ENCODE measurements at regions not wholly inside any gene's neighbourhood (a gene's known extent, or its start where the extent isn't known, plus 50 kb on each side); places are given as distances from the start of the nearest gene placed in this dataset.
A peak's percentile ranks its signal among the peaks of the same experiment; 100 is the strongest.
"Not testable (repeated sequence)": the region's sequence is repeated elsewhere in the genome, so short reads cannot be mapped to it uniquely, and the experiment has no call there.

GRCh38 chr4:183044924-183045640 lies 54.0 kb upstream of the WWC2 start:
- DNase-seq (ENCODE audit: low read depth) = not testable (repeated sequence)

GRCh38 chr4:183038436-183038835 lies 60.6 kb upstream of the WWC2 start:
- DNase-seq (ENCODE audit: low read depth) = no peak

GRCh38 chr4:183035726-183036415 lies 63.2 kb upstream of the WWC2 start:
- no peak for DNase-seq (ENCODE audit: low read depth)

DNA sequence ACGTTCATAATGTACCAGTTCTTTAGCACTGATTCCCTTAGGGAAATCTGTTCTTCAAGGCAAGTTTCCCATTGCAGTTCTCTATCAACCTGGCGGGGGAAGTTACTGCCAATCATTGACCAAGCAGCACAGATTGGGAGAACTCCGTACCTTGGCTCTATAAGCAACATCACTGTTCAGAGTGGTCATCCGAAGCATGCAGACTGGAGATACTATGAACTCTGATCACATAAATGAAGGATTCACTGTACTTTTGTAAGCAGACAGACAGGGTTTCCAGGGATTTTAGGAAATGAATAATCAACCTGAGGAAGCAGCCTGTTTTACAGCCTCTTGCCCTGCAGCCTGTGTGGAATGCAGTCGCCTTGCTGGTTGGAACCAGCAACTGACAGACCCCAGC lies 63.8 kb upstream of the WWC2 start:
- no peak for DNase-seq (ENCODE audit: low read depth)

DNA sequence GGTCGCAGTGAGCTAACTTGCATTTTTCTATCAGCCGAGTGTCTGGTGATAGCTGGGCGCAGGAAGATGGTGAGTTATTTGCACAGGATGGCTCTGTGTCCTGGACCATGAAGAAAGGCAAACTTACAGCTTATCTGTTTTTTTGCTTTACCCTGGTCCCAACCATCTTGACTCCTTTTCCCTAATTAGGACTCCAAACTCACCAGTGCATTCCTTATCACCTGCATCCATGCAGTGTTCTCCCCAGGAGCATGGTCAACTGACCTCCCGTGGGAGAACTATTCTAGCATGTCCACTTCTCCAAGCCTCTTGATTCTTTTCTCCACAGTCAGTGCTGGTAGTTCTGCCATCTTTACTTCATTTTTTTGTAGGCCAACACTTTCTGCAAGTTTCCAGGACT lies 68.2 kb upstream of the WWC2 start:
- DNase-seq (ENCODE audit: low read depth) = no peak

GRCh38 chr4:183030309-183030708 lies 68.7 kb upstream of the WWC2 start:
- no peak for DNase-seq (ENCODE audit: low read depth)

DNA sequence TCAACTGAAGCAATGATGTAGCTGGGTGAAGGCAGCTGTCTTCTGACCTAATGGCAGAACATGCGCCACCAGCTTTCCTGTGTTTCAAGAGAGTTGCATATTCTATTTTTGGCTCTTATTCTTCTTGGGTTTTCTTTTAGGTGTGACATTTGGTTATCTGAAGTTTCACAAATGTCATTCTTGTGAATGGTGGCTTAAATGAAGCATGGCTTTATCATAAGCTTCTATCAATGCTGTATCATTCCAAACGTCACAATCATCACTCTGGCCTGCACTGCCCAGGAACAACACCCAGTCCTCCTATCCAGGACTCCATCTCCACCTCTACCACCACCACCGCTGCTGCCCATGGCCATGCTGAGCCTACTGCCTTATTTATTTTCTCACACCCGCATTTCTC lies 69.7 kb upstream of the WWC2 start:
- no peak for DNase-seq (ENCODE audit: low read depth)

GRCh38 chr4:183026701-183027100 lies 72.4 kb upstream of the WWC2 start:
- DNase-seq (ENCODE audit: low read depth) = no peak

DNA sequence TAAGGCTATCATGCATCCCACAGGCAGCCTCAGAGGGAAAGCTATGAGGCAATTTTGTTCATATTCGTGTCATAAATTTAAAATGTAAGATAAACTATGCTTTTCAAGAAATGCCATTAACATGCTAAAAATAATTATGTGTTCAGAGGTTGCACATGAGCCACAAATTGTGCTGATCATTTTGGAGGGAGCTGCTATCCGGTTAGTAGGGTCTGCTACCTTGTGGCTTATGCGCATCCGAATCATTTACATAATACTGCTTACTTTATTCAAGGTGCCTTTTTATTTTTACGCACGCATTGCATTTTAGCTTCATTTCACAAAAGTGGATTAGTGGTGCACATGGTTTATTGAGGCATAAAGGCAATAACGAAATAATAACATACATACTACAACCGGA lies 76.4 kb upstream of the WWC2 start:
- DNase-seq (ENCODE audit: low read depth) = no peak

DNA sequence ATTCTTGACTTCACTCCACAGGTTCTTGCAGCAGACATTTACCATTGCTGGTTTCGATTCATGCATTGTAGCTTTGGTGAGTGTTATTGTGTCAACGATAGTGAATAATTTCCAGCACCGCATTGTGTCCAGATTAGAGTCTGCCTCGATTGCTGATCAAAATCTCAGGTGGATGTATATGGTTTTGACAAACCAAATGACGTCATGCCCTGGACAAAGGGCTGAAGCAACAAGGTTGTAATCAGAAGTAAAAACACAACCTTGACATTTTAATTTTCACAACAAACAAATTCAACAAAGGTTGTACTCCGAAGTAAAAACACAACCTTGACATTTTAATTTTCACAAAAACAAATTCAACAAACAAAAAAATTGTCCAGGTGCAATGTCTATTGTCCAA lies 81.1 kb upstream of the WWC2 start:
- DNase-seq (ENCODE audit: low read depth) = no peak

DNA sequence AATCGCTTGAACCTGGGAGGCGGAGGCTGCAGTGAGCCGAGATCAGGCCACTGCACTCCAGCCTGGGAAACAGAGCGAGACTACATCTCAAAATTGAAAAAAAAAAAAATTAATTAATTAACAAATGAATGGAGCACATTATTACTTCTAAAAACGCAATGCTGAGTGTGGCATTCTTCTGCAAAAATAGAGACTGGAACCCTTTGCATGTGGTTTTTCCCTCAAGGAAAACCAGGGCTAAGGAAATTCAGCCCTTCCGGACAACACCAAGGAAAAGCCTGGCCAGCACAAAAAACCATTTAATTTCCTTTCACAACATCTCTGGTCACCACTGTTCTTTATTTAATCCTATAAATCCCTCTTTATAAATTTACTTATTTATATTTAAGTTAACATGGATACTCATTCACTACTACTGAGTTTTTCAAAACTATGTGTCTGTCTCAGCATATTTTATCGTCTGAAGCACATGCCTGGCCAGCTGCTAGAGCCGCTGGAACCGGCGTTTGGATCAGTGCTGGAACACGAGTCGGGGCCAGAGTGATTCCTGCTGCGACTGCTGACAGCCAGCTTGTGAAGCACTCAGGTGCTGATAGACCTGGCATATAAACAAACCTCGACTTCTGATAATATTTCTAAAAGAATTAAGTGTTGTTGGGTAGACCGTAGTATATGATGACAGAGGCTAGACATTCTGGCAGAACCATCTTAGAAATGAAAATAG lies 84.5 kb upstream of the WWC2 start:
- no peak for DNase-seq (ENCODE audit: low read depth)

DNA sequence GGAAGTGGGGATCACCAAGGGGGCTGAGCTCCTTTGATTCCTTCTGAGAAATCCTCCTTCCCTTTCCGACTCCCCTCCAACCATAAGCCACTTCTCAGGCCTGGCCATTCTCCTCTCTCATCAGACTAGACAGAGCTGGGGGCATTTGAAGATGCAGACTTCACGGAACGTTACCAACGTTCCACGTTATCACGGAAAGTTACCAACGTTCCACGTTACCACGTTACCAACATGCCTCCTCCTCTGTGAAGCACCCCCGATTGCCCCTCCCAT lies 85.4 kb upstream of the WWC2 start:
- no peak for DNase-seq (ENCODE audit: low read depth)

DNA sequence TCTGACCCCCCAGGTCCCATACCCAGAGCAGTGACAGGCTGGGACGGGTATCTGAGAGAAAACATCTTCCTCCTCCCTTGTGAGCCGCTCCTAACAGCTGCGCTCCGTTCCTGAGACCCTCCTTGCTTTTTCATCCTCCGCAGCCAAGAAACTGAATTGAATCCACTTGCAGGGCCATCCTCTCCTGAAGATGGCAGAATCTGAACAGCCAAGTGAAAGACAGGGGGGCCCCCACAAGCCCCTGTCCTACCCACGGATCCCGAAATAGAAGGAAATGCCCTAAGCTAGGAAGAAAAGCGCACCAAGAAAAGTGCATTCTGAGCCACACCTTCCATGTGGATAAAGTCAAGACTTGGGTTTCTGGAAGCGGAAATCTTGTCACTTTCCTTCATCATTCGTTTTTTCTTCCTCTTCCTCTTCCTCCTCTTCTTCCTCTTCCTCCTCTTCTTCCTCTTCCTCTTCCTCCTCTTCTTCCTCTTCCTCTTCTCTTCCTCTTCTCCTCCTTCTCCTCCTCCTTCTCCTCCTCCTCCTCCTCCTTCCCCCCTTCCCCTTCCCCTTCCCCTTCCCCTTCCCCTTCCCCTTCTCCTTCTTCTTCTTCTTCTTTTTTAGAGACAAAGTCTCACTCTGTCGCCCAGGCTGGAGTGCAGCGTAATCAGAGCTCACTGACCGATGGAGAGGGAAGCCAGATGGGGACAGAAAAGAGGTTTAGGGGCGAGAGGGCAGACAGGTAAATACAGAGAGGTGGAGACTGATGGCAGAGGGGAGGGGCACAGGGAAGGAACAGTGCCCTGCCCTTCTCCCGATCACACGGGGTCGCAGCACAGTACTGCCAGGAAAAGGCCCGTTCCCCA lies 86.0 kb upstream of the WWC2 start:
- DNase-seq (ENCODE audit: low read depth) = no peak

- peak; percentile 40 for DNase-seq (ENCODE audit: low read depth)
These were observed 87.7 kb upstream of the WWC2 start for GRCh38 chr4:183011213-183011907.

DNA sequence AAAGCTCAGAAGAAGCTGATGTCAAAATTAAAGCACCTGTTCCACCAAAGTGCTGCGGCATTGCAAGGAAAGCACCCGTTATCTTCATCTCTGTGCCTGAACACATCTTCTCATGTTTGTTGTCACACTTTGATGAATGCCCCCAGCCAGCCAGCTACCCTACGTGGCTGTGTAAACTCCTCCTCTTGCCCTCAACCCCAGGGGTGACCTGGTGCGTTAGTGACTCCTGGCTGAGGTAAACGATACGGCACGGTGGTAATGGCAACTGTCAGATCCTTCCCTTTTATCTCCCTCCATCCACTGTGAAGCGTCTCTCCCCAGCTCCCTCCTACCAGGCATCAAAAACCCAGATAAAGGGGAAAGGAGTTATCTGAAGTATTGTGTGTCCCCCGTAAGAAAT lies 90.6 kb upstream of the WWC2 start:
- DNase-seq (ENCODE audit: low read depth) = no peak

GRCh38 chr4:183004370-183004769 lies 87.2 kb upstream of the DCTD start:
- DNase-seq (ENCODE audit: low read depth) = not testable (repeated sequence)

GRCh38 chr4:182994171-182994570 lies 77.0 kb upstream of the DCTD start:
- DNase-seq (ENCODE audit: low read depth) = no peak

DNA sequence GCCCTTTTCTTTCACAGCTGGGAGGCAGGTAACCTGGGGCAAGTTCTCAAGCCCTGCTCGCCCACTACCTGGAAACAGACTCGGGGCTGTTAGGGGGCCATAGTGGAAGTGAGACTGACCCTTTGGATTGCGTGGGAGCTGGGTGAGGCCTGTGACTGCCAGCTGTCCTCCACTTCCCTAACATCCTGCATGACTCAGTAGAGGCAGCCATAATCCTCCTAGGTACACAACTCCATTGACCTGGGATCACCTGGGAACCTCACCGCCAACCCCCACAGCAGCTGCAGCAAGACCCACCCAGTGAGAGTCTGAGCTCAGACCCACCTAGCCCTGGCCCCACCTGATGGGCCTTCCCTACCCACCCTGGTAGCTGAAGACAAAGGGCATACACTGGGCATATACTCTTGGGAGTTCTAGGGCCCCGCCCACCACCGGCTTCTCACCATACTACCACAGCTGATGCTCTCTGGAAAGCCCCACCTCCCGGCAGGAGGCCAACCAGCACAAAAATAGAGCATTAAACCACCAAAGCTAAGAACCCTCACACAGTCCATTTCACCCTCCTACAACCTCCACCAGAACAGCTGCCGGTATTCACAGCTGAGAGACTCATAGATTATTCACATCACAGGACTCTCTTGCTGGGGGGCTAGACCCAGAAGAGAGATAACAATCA lies 61.1 kb upstream of the DCTD start:
- DNase-seq (ENCODE audit: low read depth) = peak; percentile 31

DNA sequence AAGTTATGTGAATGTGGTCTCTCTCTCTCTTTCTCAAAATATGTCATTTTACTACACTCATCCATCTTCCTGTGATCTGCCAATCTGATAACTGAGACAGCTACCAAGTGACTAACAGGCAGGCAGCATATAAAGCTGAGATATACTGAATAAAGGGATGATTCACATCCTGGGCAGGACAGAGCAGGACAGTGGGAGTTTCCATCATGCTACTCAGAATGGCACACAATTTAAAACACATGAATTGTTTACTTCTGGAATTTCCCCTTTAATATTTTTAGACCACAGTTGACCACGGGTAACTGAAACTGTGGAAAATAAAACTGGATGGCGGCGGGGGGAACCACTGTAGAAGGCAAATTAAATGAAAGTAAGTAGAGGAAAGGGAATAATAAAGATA lies 58.6 kb upstream of the DCTD start:
- DNase-seq (ENCODE audit: low read depth) = peak; percentile 92

GRCh38 chr4:182973941-182974340 lies 56.8 kb upstream of the DCTD start:
- DNase-seq (ENCODE audit: low read depth) = peak; percentile 43

GRCh38 chr4:182973511-182973911 lies 56.3 kb upstream of the DCTD start:
- DNase-seq (ENCODE audit: low read depth) = no peak

All from iris pigment epithelial cell (primary cell).